Erythroblast (primary cell): ENCODE measurements at regions not wholly inside any gene's neighbourhood (a gene's known extent, or its start where the extent isn't known, plus 50 kb on each side); places are given as distances from the start of the nearest gene placed in this dataset.

ENCODE experiments used
- DNase-seq, 2 experiments: peaks; one replicate each; lab custom pipeline; 2025; lab: John Stamatoyannopoulos, UW
- GATA1 ChIP-seq: IDR thresholded peaks from 2 replicates; pipeline ENCODE4 v1.6.1; 2011; ENCODE audit warnings: low read depth, mild to moderate bottlenecking, control low read depth, low read length, moderate library complexity
- POLR2A ChIP-seq: IDR thresholded peaks from 2 replicates; pipeline ENCODE4 v1.6.1; 2011; ENCODE audit warnings: mild to moderate bottlenecking, low read length

DNA sequence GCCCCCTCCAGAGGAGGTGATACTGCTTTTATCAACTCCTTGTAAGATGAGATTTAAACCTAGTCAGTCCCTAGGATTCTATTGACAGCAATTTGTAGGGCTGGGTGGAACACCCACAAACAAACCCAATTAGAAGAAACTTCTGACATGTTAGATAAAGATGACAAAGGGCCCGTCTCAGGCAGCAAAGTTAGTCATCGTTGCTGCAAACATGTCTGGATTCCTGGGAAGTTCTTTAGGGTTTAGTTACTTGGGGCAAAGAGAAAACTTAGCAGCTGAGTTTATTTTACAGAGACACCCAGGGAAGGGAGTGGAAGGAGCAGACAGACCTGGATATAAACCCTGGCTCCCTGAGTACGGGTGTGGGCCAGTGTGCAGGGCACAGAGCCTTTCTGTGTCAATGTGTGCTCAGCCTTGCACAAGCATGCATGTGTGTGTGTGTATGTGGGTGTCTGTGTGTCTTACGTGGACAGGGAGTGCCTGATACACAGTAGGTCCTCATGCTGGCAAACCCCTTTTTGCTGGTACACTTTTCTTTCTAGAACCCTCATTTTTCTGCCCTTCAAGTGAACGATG lies 130.0 kb upstream of the STX18 start:
- DNase-seq = no peak
- no peak for TF ChIP-seq GATA1

DNA sequence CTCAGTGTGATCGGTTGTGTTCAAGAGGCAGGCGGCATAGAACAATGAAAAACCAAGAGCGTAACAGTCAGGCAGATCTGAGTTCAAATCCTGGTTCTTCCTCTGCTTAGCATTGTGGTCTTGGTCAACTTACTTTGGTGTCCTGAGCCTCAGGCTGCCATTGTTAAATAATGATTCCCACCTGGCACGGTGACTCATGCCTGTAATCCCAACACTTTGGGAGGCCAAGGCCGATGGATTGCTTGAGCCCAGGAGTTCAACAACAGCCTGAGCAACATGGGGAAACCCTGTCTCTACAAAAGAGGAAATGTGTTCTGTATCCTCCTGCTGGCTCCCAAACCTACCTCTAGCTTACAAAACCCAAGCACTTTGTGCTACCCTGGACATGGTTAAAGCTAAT lies 129.0 kb upstream of the STX18 start:
- no peak for DNase-seq
- no peak for TF ChIP-seq POLR2A
- TF ChIP-seq GATA1 = no peak

GRCh38 chr4:4668355-4669210 lies 126.7 kb upstream of the STX18 start:
- no peak for DNase-seq
- TF ChIP-seq POLR2A (no peak), GATA1 (no peak)

GRCh38 chr4:4667622-4668081 lies 125.8 kb upstream of the STX18 start:
- DNase-seq = no peak
- no peak for TF ChIP-seq GATA1
- no peak for TF ChIP-seq POLR2A

DNA sequence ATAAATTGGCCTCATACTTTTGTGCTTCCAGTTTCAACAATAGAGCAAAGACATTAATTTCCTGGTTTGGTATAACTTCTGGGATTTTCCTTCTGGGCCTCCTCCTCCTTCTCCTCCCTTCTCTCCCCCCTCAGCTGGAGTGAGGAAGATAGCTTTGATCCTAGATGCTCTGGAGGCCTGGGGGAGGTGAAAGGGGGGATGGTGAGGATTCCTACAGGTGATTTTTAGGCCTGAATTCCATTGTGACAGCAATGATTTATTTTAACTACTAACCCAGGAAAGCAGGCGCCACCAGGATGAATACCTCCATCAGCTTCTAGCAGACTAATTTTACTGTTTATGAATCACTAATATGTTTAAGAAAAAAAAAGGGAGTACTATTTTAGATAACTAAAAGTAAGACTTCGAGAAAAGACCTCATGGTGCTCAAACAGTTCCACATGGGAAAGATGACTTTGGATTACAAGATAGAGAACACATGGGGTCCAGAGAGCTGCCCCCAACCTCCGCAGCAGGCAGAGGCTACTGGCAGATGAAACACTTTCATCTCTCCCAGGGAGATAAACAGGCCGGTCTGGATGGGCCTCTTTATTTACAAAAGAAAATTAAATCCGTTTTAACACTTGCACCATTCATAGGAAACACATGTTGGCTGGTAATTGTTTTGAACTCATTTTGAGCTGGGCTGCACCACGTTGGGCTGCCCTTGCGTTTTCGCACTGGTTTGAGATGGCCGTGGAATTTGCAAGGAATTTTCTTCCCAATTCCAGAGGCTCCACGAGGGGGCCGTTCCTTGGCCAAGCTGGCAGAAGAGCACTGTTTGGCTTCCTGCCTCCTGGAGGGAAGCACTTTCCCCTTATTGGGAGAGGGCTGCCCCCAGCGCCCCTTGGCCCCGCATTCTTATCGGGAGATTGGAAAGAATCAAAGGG lies 125.1 kb upstream of the STX18 start:
- no peak for DNase-seq
- TF ChIP-seq GATA1 (no peak), POLR2A (no peak)

DNA sequence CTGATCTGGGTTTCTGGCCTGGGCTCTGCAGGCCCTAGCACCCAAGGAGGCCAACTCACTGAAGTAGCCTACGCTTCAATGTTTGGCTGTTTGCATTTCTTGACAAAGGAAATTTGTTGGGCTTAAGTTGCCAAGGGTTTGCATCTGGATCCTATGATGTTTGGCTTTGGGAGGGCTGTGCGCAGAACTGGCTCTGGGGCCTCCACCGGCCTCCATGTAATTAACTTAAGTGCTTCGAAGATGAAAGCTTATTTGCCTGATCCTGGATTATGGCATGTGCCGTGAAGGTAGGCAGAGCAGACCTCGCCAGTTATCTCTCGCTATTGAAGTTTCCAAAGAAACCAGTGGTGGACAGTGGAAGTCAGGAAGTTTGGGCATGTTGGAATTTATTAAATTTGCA lies 124.3 kb upstream of the STX18 start:
- TF ChIP-seq GATA1 (no peak), POLR2A (no peak)
- no peak for DNase-seq

DNA sequence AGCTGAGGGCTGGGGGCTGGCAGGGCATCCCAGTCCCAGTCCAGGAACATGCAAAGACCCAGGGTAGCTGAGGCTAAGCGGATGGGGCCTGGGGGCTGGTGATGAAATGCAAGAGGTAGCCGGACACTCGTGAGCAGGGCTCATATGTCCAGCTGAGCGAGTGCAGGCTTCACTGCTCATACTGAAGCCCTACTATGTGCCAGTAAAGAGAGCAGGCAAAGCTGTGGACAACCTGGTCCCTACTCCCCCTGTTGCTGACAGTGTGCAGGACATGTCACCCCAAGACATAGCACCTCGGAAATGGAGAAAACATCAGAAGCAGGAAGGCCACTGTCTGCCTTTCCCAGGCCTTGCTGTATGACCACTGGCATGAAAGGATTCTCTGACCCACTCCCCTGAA lies 122.4 kb upstream of the STX18 start:
- no peak for DNase-seq
- TF ChIP-seq POLR2A = no peak
- TF ChIP-seq GATA1 = no peak

DNA sequence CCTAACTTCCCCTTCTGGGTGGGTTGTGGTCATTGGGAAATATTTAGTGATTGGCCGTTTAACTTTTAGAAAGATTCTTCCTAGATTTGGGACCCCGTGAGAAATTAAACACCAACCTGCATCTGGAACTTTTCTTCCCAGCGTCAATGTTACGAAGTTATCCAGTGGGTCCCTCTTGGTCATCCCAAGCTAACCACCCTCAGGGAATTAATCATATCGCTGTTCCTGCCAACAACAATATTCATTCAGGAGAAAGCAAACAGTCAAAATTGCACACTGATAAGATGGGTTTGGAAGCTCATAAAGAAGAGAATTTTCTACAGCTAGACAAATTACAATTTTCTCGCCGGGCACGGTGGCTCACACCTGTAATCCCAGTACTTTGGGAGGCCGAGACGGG lies 121.2 kb upstream of the STX18 start:
- TF ChIP-seq POLR2A (no peak), GATA1 (no peak)
- DNase-seq = no peak

GRCh38 chr4:4662230-4662629 lies 120.4 kb upstream of the STX18 start:
- no peak for TF ChIP-seq GATA1
- TF ChIP-seq POLR2A = no peak
- DNase-seq = no peak

GRCh38 chr4:4659871-4660651 lies 118.2 kb upstream of the STX18 start:
- TF ChIP-seq POLR2A (no peak), GATA1 (no peak)
- no peak for DNase-seq

GRCh38 chr4:4658052-4658451 lies 116.2 kb upstream of the STX18 start:
- no peak for DNase-seq
- TF ChIP-seq POLR2A = no peak
- TF ChIP-seq GATA1 = no peak

DNA sequence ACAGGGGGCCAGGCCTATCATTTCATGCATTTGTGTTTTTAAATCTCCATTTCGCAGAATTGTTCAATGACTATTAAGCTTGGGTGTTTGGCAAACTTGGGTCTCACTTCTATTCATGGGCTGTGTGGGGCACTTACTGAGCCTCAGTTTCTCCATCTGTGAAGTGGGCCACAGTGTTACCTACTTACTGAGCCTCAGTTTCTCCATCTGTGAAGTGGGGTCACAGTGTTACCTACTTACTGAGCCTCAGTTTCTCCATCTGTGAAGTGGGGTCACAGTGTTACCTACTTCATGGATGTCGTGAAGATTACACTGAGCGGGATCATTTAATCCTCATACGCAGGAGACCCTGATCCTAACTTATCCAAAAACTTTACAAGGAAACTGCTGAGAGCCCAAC lies 115.1 kb upstream of the STX18 start:
- no peak for TF ChIP-seq POLR2A
- no peak for TF ChIP-seq GATA1
- no peak for DNase-seq

DNA sequence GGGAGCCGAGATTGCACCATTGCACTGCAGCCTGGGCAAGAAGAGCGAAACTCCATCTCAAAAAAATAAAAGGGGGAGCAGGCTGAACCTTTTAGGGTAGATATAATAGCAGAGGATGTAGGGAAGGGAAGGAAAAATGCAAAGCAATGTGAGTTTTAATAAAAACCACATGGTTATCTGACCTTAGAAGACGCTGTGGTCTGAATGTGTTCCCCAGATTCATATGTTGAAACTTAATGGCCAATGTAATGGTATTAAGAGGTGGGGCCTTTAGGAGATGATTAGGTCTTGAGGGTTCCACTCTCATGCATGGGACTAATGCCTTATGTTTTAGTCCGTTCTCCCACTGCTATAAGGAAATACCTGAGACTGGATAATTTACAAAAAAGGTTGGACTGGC lies 114.1 kb upstream of the STX18 start:
- TF ChIP-seq GATA1 (no peak), POLR2A (no peak)
- no peak for DNase-seq

GRCh38 chr4:4655011-4655410 lies 113.2 kb upstream of the STX18 start:
- DNase-seq = no peak
- no peak for TF ChIP-seq POLR2A
- TF ChIP-seq GATA1 = no peak
